Ovary (tissue), 3 donors: ENCODE measurements at regions not wholly inside any gene's neighbourhood (a gene's known extent, or its start where the extent isn't known, plus 50 kb on each side); places are given as distances from the start of the nearest gene placed in this dataset.

Experiments used
- CTCF ChIP-seq, 3 donors: fragments of 450-650 bp in 2 of 3; fragments of 200-600 bp in 1 of 3; IDR thresholded peaks; one replicate each; pipeline versions ENCODE4 v1.5.1 to v1.8.0; 2016 to 2022; ENCODE audit warnings: antibody characterized with exemption in 3 of 3, mild to moderate bottlenecking in 1 of 3
- EP300 ChIP-seq: sonication (generic); formaldehyde crosslinking; IDR thresholded peaks from one replicate; pipeline ENCODE4 v1.6.1; 2017; ENCODE audit warnings: antibody characterized with exemption
- POLR2A ChIP-seq: fragments of 450-650 bp; IDR thresholded peaks from one replicate; pipeline ENCODE4 v1.6.1; 2017; ENCODE audit warnings: antibody characterized with exemption, mild to moderate bottlenecking, moderate library complexity
- donor health status: DM: no; HTN: no; CAD: no.

- TF ChIP-seq CTCF (IDR thresholded peaks at IDR 0.05) = no peak
- no peak for TF ChIP-seq POLR2A
- TF ChIP-seq EP300 = no peak
Observed at GRCh38 chr6:8825726-8826125, 390.4 kb upstream of the SLC35B3 start.
